ENCODE measurements at regions not wholly inside any gene's neighbourhood (a gene's known extent, or its start where the extent isn't known, plus 50 kb on each side); places are given as distances from the start of the nearest gene placed in this dataset.
A peak's percentile ranks its signal among the peaks of the same experiment; 100 is the strongest.

DNA sequence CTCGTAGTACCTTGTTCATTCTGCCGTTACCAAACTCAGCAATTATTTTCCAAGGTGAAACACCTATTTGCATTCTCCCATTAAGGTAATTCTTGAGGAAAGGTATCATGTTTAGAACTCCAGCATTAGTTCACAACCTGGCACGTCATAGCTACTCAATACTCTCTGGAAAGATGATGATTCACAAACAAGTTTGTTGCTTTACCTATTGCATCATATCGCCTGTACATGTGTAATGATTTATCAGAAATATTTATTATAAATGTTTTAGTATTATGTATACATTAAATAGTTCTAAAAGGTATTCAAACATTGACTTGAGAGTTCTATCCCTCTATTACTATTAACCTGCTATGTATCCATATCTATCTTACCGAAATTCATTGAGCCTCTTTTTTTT lies 658.3 kb upstream of the PITX2 start:
- no peak for TF ChIP-seq POLR2A (IDR thresholded peaks at IDR 0.05)
- TF ChIP-seq, protein P1, sequence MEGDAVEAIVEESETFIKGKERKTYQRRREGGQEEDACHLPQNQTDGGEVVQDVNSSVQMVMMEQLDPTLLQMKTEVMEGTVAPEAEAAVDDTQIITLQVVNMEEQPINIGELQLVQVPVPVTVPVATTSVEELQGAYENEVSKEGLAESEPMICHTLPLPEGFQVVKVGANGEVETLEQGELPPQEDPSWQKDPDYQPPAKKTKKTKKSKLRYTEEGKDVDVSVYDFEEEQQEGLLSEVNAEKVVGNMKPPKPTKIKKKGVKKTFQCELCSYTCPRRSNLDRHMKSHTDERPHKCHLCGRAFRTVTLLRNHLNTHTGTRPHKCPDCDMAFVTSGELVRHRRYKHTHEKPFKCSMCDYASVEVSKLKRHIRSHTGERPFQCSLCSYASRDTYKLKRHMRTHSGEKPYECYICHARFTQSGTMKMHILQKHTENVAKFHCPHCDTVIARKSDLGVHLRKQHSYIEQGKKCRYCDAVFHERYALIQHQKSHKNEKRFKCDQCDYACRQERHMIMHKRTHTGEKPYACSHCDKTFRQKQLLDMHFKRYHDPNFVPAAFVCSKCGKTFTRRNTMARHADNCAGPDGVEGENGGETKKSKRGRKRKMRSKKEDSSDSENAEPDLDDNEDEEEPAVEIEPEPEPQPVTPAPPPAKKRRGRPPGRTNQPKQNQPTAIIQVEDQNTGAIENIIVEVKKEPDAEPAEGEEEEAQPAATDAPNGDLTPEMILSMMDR (IDR thresholded peaks at IDR 0.05), result no peak
- ATAC-seq, result no peak
- 59% methylated on average over 5 of the region's 5 CpGs for WGBS (ENCODE audit: insufficient coverage, low coverage, low lambda C conversion rate, missing lambda C conversion rate)
- H3K4me1 ChIP-seq, result no peaks in the 10 kb centered on the region
- no peaks in the 10 kb centered on the region for H3K9me3 ChIP-seq
- intact Hi-C loops (cut with DNase I), result no loop called here
- H3K27ac ChIP-seq, result no peak overlapping the region
- H3K4me3 ChIP-seq, result no peak overlapping the region
- no peak for DNase-seq
- H3K27me3 ChIP-seq, result no peaks in the 10 kb centered on the region
- no peaks in the 10 kb centered on the region for H3K36me3 ChIP-seq

DNA sequence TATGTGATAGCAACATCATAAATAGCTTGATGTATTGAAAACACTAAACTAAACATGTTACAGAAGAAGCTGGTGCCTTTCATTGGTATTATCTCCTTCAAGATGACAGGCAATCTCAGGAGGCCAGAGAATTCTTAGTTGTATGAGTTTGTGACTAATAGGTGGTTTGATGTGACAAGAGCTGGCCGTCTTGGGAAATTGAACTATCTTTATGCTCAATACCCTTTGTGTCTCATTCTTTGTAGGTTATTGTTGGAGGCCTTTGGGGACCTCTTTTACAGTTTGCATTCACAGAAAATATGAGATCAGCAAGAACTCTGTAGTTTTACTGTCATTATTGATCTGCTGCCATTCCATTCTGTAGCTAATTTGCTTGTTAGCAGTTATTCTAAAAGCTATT lies 659.2 kb upstream of the PITX2 start:
- intact Hi-C loops (cut with DNase I), result no loop called here
- no peaks in the 10 kb centered on the region for H3K4me1 ChIP-seq
- DNase-seq, result no peak
- TF ChIP-seq POLR2A (IDR thresholded peaks at IDR 0.05), result no peak
- TF ChIP-seq, protein P1 (IDR thresholded peaks at IDR 0.05), result no peak
- H3K27me3 ChIP-seq, result no peaks in the 10 kb centered on the region
- no peaks in the 10 kb centered on the region for H3K9me3 ChIP-seq
- ATAC-seq, result no peak
- no peak overlapping the region for H3K27ac ChIP-seq
- no peaks in the 10 kb centered on the region for H3K36me3 ChIP-seq
- WGBS (ENCODE audit: insufficient coverage, low coverage, low lambda C conversion rate, missing lambda C conversion rate), result 26% methylated on average over 1 of the region's 1 CpG
- no peak overlapping the region for H3K4me3 ChIP-seq

DNA sequence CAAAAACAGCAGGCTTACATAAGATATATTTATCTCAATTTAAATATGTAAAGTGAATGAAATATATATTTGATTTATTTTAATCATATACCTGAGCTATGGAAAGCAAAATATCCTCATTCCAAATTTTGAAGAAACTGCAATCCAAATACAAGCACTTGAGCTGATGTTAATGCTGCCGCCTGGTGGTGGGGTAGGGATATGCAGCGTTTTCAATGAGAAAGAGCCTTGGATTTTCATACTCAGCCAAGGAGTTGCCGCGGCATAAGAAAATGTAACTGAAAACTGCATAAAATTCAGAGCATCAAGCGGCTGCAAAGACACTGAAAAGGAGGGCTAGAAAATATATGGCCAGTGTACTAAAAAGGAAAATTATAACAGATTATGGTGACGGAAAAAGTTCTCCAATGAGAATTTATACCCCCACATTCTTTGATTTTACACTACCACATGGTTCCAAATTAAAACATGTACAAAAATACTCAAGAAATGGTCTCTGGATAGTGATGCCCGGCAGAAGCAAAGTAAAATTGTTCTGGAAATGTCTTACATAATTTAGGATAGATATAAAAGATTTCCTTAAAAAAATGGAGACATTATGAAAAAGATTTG lies 660.3 kb upstream of the PITX2 start:
- intact Hi-C loops (cut with DNase I), result no loop called here
- no peaks in the 10 kb centered on the region for H3K9me3 ChIP-seq
- no peak overlapping the region for H3K4me3 ChIP-seq
- H3K36me3 ChIP-seq, result no peaks in the 10 kb centered on the region
- ATAC-seq (peak; percentile 74 to 80 (median 77)), DNase-seq (peak; percentile 45 to 65 (median 56))
- TF ChIP-seq POLR2A (IDR thresholded peaks at IDR 0.05), result no peak
- TF ChIP-seq, protein P1 (IDR thresholded peaks at IDR 0.05), result peak; percentile 67 to 87 (median 80)
- 10% methylated on average over 7 of the region's 7 CpGs for WGBS (ENCODE audit: insufficient coverage, low coverage, low lambda C conversion rate, missing lambda C conversion rate)
- H3K27ac ChIP-seq, result no peak overlapping the region
- H3K4me1 ChIP-seq, result no peaks in the 10 kb centered on the region
- no peaks in the 10 kb centered on the region for H3K27me3 ChIP-seq

DNA sequence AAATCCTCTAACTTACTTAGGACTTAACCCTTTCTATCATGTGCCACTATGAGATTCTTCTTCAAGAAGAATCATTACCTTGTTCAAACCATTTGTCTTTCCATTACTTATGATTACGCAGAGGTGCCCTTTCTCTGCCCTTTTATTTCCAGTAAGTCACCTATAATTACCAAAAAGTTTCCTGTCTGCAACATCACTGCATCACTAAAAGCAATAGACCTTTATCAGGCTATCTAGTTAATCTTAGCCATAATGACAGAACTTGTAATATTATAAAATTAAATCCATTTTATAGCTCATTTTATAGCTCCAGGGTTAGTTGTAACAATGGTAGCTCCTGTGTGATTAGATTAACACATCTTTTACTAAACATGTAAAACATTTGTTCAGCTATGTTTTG lies 673.6 kb upstream of the PITX2 start:
- H3K27ac ChIP-seq, result no peak overlapping the region
- no peaks in the 10 kb centered on the region for H3K36me3 ChIP-seq
- no peaks in the 10 kb centered on the region for H3K4me1 ChIP-seq
- ATAC-seq (no peak), DNase-seq (no peak)
- no peaks in the 10 kb centered on the region for H3K9me3 ChIP-seq
- no peaks in the 10 kb centered on the region for H3K27me3 ChIP-seq
- intact Hi-C loops (cut with DNase I), result no loop called here
- H3K4me3 ChIP-seq, result no peak overlapping the region
- no peak for TF ChIP-seq POLR2A (IDR thresholded peaks at IDR 0.05)
- TF ChIP-seq, protein P1 (IDR thresholded peaks at IDR 0.05), result no peak
- WGBS (ENCODE audit: insufficient coverage, low coverage, low lambda C conversion rate, missing lambda C conversion rate), result 58% methylated on average over 1 of the region's 1 CpG

DNA sequence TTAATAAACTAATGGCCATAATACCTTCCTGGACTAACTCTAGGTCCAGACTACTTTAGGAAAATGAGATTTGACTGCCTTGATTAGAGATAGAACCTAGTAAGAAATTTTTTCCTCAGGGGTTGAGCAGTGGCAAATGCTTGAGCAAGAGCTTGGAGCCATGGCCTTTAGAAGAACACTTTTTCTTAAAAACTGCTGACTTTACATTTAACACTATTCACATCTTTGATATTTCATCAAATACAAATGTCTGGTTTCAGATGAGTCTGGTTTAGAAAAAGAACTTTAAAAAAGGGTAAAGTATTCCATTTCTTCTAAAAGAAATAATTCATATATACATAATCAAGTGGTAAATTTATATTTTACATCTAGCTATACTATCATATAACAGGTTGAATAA lies 680.9 kb upstream of the PITX2 start:
- H3K9me3 ChIP-seq, result no peaks in the 10 kb centered on the region
- H3K27ac ChIP-seq, result no peak overlapping the region
- no peaks in the 10 kb centered on the region for H3K36me3 ChIP-seq
- TF ChIP-seq POLR2A (IDR thresholded peaks at IDR 0.05), result no peak
- TF ChIP-seq, protein P1 (IDR thresholded peaks at IDR 0.05), result no peak
- no peak overlapping the region for H3K4me3 ChIP-seq
- no peaks in the 10 kb centered on the region for H3K27me3 ChIP-seq
- ATAC-seq, result no peak
- no peaks in the 10 kb centered on the region for H3K4me1 ChIP-seq
- intact Hi-C loops (cut with DNase I), result no loop called here
- no peak for DNase-seq

Data from right lobe of liver (tissue), 6 donors.